ENCODE measurements at regions not wholly inside any gene's neighbourhood (a gene's known extent, or its start where the extent isn't known, plus 50 kb on each side); places are given as distances from the start of the nearest gene placed in this dataset.
"Not testable (repeated sequence)": the region's sequence is repeated elsewhere in the genome, so short reads cannot be mapped to it uniquely, and the experiment has no call there.

DNA sequence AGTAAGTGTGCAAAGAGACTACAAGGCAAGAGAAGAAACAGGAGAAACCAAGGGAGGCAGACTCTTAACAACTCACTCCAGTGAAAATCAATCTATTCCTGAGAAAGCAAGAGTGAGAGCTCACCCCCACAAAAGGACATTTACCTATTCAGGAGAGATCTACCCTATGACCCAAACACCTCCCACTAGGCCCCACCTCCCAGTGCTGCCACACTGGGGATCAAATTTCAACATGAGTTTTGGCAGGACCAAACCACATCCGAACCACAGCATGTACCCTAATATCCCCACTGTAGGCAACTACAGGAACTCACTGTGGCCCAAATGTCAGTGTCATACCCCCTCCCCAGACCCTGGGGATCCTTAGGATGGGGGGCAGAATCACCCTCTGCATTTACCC lies 526.2 kb upstream of the B3GAT1 start:
- TF ChIP-seq CTCF (IDR thresholded peaks at IDR 0.05; ENCODE audit: low read depth, low read length, missing control alignments): no peak
- DNase-seq (ENCODE audit: extremely low read depth, low read depth): no peak
- H3K4me3 ChIP-seq (replicated peaks; ENCODE audit: low read depth, low read length): no peak overlapping the region

GRCh38 chr11:134937193-134937592 lies 525.2 kb upstream of the B3GAT1 start:
- not testable (repeated sequence) for DNase-seq (ENCODE audit: extremely low read depth, low read depth); H3K4me3 ChIP-seq (replicated peaks; ENCODE audit: low read depth, low read length)

DNA sequence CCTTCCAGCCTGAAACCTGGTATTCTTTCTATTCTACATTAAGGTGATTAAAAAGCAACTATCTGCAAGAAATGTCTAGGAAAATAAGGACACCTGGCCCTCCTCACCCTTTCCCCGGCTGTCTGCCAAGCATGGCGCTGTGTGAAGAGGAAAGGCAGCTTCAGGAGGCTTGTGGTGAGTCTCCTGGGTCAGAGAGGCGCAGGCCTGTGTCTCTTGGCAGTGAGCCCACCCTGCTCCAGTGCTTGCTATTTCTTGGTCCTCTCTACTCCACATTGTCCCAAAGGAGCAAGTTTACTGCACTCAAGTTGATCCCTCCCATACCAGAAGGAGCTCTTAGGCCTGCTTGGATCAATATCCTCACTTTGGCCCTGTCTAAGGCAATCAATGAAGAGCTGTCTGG lies 520.7 kb upstream of the B3GAT1 start:
- TF ChIP-seq CTCF (IDR thresholded peaks at IDR 0.05; ENCODE audit: low read depth, low read length, missing control alignments): no peak
- no peak overlapping the region for H3K4me3 ChIP-seq (replicated peaks; ENCODE audit: low read depth, low read length)
- no peak for DNase-seq (ENCODE audit: extremely low read depth, low read depth)

GRCh38 chr11:134925432-134925831 lies 513.4 kb upstream of the B3GAT1 start:
- no peak for TF ChIP-seq CTCF (IDR thresholded peaks at IDR 0.05; ENCODE audit: low read depth, low read length, missing control alignments)
- DNase-seq (ENCODE audit: extremely low read depth, low read depth): no peak
- no peak overlapping the region for H3K4me3 ChIP-seq (replicated peaks; ENCODE audit: low read depth, low read length)

- no peak for DNase-seq (ENCODE audit: extremely low read depth, low read depth)
- H3K4me3 ChIP-seq (replicated peaks; ENCODE audit: low read depth, low read length): no peak overlapping the region
- TF ChIP-seq CTCF (IDR thresholded peaks at IDR 0.05; ENCODE audit: low read depth, low read length, missing control alignments): no peak
Observed at GRCh38 chr11:134923441-134923840, 511.4 kb upstream of the B3GAT1 start.

DNA sequence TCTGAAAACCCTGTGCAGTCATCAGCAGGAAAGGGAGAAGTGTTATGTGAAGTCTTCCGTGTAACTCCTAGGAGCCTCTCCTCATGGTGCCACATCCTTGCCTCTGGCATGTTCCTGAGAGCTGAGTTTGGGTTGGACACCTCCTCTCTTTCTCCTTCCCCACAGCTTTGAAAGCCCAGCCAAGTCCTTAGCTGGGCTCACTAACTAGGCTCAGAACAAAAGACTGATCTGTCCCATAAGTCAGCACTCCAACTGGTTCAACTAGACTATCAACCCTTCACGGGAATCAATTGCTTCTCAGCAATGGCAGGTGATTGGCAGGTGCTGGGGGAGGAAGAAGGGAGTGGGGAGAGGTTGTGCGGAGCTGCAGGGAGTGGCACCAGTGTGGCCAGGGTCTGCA lies 509.9 kb upstream of the B3GAT1 start:
- H3K4me3 ChIP-seq (replicated peaks; ENCODE audit: low read depth, low read length): no peak overlapping the region
- TF ChIP-seq CTCF (IDR thresholded peaks at IDR 0.05; ENCODE audit: low read depth, low read length, missing control alignments): no peak
- DNase-seq (ENCODE audit: extremely low read depth, low read depth): no peak

- no peak for DNase-seq (ENCODE audit: extremely low read depth, low read depth)
- no peak overlapping the region for H3K4me3 ChIP-seq (replicated peaks; ENCODE audit: low read depth, low read length)
- no peak for TF ChIP-seq CTCF (IDR thresholded peaks at IDR 0.05; ENCODE audit: low read depth, low read length, missing control alignments)
Observed at GRCh38 chr11:134920851-134921608, 509.0 kb upstream of the B3GAT1 start.

Data from HFF-Myc (cell line).